ENCODE measurements at regions not wholly inside any gene's neighbourhood (a gene's known extent, or its start where the extent isn't known, plus 50 kb on each side); places are given as distances from the start of the nearest gene placed in this dataset.

DNA sequence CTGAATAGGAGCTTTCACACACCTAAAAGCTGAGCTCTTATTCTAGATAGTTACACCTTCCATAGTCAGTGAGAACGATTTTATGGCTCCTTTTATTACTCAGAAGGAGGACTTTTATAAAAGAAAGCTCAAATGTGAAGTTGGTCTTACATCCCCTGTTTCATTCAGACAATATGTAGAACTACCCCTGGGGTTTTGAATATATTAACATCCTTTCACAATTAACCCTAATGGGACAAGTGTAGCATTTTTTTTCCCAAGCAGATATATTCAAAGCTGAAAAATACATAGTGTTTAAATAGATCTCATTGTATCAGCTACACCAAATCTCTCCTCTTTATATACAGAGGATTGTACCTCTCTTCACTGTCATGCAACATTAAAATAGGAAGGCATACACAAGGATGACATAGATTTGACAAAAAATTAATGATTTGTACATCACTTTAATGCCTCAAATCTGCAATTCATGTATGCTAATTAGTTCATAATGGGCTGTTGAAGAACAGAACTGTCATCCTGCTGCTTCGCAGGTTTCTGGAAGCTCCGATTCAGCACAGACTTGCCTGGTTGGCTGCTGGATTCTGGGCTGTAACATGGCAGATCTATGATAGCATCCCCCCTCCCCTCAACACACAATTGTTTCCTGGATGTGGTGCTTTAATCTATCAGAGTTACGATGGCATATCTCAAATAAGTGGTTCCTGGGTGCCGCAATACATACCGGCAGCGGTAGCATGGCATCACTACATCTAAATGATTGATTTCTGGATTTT is 129.7 kb upstream of the PARD3B start:
- intact Hi-C loops (cut with DNase I): no loop called here
- DNase-seq (ENCODE audit: low spot score) (no peak), ATAC-seq (no peak)

DNA sequence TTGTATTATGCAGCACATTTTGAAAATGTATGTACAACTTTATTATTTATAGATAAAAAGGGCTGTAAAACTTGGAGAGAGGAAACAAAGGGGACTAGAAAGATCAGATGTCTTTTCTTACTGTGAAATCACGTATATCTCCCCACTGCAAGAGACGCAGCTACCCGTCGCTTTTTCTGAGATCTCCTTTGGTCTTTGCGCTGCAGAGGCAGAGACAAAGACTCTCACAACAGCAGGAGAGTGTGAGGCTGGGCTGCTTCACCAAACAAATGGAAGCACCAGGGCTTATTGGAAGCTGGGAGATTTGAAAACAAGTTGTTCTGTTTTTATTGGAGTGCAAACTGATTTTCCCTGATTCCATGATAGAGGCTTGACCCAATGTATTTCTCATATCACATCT is 129.0 kb upstream of the PARD3B start:
- ATAC-seq (no peak), DNase-seq (ENCODE audit: low spot score) (no peak)
- intact Hi-C loops (cut with DNase I): no loop called here

- no peak for DNase-seq (ENCODE audit: low spot score)
- intact Hi-C loops (cut with DNase I): no loop called here
- no peak for ATAC-seq
These were observed 119.5 kb upstream of the PARD3B start for GRCh38 chr2:204425821-204426220.

- ATAC-seq (no peak), DNase-seq (ENCODE audit: low spot score) (no peak)
- intact Hi-C loops (cut with DNase I): no loop called here
These were observed 116.6 kb upstream of the PARD3B start for GRCh38 chr2:204428675-204429074.

DNA sequence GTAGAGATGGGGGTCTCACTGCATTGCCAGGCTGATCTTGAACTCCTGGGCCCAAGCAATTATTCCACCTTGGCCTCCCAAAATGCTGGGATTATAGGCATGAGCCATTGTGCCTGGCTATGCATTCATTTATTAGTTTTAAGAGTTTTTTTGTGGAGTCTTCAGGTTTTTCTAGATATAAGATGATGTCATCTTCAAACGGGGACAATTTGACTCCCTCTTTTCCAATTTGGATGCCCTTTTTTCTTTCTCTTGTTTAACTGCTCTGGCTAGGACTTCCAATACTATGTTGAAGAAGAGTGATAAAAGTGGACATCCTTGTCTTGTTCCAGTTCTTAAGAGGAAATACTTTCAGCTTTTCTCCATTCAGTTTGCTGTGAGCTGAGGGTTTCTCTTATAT is 113.7 kb upstream of the PARD3B start:
- ATAC-seq: no peak
- intact Hi-C loops (cut with DNase I): no loop called here

GRCh38 chr2:204432196-204432595 is 113.1 kb upstream of the PARD3B start:
- no peak for ATAC-seq
- intact Hi-C loops (cut with DNase I): no loop called here
- DNase-seq (ENCODE audit: low spot score): no peak

More for the DNA sequence above, 113.7 kb upstream of the PARD3B start:
- no peak for DNase-seq (ENCODE audit: low spot score)

DNA sequence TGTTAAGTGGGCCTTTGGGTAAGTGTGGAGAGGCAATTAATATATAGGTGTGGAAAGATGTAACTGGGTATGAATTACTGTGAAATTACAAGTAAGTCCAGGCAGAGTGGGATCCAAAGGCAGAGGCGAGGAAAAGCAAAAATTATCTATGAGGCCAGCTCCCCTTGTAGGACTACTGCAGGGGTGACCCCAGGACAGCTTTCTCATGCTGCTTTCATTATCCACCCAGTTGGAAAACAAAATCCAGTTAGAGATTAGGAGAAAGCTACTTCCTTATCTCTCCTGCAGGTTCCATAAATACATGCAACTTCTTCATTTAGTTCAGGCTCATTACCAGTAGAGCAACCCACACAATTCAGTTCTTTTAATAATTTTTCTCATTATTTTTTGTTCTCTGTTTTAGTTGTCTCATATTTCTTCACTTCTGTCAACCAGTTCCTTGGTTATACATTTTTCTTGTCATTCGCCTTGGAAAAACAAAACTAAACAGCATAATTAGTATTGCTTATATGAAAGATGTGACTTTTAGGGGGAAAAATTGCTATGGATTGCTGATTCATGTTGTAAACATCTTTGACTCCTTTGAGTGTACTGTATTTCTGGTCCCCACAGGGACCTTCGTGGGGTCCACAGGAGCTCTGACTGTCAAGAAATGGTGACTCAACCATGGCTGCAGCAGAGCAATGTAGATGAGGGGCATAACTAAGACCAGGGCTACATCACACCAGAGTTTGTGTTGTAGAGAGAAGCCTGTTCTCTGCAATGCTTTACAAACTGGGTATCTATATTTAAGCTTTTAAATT is 110.4 kb upstream of the PARD3B start:
- DNase-seq (ENCODE audit: low spot score) (no peak), ATAC-seq (no peak)
- intact Hi-C loops (cut with DNase I): no loop called here

GRCh38 chr2:204436230-204436629 is 109.0 kb upstream of the PARD3B start:
- intact Hi-C loops (cut with DNase I): no loop called here
- DNase-seq (ENCODE audit: low spot score): no peak
- no peak for ATAC-seq

- DNase-seq (ENCODE audit: low spot score) (no peak), ATAC-seq (no peak)
- intact Hi-C loops (cut with DNase I): no loop called here
These were observed 107.9 kb upstream of the PARD3B start for GRCh38 chr2:204437408-204437807.

DNA sequence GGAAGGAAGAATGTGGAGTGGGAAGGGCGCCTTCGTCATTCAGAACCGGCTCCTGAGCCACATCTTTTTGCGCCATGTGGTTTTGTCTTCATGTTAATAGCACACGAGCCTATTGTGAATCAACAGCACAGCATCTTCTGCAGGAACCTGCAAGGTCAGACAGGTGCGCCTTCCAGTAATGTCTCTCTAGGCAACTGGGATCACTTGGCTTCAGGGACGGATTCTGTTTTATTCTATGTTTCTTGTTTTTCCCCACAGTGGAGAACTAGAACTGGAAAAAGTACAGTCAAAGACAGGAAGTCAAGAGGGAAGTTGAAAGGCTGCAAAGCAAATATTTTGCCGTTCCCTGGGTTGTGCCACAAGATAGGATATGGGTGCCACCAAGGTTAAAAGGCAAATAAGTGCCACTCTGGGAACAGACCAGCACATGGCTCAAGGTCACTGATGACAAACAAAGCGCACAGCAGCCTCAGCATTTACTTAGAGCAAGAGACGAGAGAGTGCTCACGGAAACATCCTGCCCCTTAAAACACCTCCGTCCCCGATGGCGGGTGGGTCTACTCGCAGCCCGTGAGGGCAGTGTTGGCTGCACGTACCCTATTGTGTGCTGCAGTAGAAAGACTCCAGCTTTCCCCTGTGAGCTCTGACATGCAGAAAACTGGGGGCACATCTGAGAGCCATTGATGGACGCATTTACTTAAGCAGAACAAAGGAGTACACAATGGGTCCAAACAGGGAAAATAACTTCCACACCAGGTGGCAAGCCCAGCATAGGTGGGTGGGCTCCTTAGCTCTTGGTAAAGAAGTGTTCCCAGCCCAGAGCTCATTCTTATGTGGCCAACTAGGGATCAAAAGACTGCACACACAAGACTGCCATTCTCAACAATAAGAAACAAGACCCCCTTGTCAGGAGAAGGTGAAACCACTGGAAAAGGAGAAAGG is 107.2 kb upstream of the PARD3B start:
- DNase-seq (ENCODE audit: low spot score) (no peak), ATAC-seq (no peak)
- intact Hi-C loops (cut with DNase I): no loop called here

DNA sequence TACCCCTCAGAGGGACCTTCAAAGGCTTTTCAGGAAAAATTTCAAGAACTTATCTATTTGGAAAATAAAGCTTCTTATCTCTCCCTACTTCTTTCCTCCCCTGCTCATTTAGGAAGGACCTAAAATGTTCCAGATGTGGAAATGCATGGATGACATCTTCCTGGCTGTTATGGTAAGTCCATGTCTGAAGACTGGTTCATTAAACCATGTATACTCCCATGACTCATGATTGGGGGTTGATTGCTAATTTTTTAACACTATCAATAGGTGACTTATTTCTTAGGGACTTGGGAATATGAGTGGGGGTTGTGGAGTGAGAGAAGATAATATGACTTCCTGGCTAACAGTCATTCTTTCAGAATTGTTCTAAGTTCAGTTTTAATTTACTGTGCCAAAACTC is 104.0 kb upstream of the PARD3B start:
- DNase-seq (ENCODE audit: low spot score) (no peak), ATAC-seq (no peak)
- intact Hi-C loops (cut with DNase I): no loop called here

- intact Hi-C loops (cut with DNase I): no loop called here
- DNase-seq (ENCODE audit: low spot score): no peak
- no peak for ATAC-seq
These were observed 100.1 kb upstream of the PARD3B start for GRCh38 chr2:204445149-204445548.

DNA sequence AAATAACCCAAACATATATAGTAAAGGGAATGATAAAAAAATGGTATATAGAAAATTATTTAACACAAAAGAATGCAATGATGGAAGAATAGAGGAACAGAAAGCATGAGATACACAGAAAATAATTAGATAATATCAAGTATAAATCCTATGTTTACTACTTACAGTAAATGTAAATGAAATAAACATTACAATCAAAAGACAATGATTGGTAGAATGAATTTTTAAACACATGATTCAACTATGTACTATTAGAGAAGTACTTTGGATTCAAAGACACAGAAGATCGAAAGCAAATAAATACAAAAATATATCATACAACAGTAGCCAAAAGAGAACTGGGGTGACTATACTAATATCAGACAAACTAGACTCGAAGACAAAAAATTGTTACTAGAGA is 97.6 kb upstream of the PARD3B start:
- no peak for ATAC-seq
- intact Hi-C loops (cut with DNase I): no loop called here

GRCh38 chr2:204449977-204450376 is 95.3 kb upstream of the PARD3B start:
- DNase-seq (ENCODE audit: low spot score) (no peak), ATAC-seq (no peak)
- intact Hi-C loops (cut with DNase I): no loop called here

More for the DNA sequence above, 97.6 kb upstream of the PARD3B start:
- no peak for DNase-seq (ENCODE audit: low spot score)

GRCh38 chr2:204451766-204452165 is 93.5 kb upstream of the PARD3B start:
- ATAC-seq (no peak), DNase-seq (ENCODE audit: low spot score) (no peak)
- intact Hi-C loops (cut with DNase I): no loop called here

DNA sequence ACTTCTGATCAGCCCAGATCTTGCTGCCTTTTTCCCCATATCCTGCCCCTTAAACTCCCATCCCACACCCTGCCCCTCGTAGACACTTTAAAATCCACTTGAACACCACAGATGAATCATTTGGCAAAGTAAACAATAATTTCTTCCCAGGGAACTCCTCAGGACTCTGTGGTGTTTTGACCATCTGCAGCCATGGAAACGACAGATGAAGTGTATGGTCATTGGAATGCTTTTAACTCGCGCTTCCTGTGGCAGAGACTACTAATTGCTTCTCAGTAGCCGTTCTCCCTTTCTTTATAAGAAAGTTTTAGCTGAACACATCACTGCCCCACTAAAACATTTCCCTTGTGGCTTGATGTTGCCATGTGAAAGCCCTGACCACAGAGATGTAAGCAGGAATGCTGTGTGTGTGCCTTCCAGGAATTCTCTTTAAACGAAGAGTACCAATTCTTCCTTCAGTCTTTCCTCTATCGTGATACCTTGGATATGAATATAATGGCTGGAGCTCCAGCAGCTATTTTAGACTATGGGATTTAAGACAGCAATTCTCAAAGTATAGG is 92.7 kb upstream of the PARD3B start:
- intact Hi-C loops (cut with DNase I): no loop called here
- peak; percentile 82 for ATAC-seq
- no peak for DNase-seq (ENCODE audit: low spot score)

DNA sequence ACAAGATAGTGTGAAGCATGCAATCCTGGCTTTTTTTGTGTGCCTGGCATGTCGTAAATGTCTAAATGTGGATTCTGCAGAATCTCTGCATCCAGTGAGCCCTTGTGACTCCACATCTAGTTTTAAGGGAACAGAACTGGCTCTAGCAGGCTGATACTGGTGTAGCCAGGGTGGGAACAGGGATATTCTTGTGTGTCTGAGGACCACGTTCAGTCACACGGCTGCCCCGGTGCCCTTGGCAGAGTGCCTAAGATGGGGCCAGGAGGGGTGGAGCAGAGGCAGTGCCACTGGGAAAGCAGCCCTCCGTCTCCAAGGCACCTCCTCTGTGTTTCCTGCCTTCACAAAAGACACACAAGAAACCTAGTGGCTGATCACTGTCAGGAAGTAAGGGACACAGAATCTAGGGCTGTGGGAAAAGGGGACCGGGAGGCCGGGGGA is 91.5 kb upstream of the PARD3B start:
- intact Hi-C loops (cut with DNase I): no loop called here
- ATAC-seq (peak; percentile 53), DNase-seq (ENCODE audit: low spot score) (peak; percentile 64)

DNA sequence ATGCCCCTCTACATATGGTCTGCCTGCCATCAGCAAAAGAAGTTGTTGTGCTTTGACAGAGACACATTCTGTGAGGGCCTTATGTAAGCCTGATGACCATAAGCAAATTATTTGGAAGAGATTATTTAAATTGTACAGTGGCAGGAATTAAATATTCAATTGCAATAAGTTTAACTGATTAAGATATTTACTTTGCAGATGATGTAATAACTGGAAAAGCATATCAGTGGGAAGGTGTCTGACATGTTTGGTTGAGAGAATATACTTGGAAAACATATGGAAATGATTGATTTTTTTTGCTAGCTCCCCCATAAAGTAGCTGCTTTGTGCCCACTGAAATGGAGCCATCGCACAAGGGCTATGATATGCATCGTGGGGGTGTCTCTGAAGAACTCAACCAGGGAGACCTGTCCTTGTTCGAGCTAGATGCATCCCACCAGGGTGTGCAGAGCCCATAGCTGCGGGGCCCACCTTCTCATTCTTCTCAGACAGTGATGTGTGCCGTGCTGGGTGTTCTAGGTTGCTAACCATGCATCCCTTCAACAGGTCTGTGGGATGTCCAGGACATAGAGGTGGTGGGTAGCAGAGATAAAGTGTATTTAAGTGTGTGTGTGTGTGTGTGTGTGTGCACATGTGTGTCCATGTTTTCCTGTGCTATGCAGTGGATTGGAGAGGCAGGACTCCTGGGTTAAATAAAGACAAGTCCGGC is 90.4 kb upstream of the PARD3B start:
- DNase-seq (ENCODE audit: low spot score) (no peak), ATAC-seq (no peak)
- intact Hi-C loops (cut with DNase I): no loop called here
